Activated naive CD4-positive, alpha-beta T cell treated with anti-CD3 and anti-CD28 coated beads, Interleukin-2, amount 50 U/mL, for 24 hours (primary cell): ENCODE measurements at regions not wholly inside any gene's neighbourhood (a gene's known extent, or its start where the extent isn't known, plus 50 kb on each side); places are given as distances from the start of the nearest gene placed in this dataset.

Source experiments
- H3K27ac Mint-ChIP-seq: one replicate; pipeline ENCODE4 v1.8.0; 2021; ENCODE audit warnings: mild to moderate bottlenecking, mixed read lengths
- H3K27me3 Mint-ChIP-seq: one replicate; pipeline ENCODE4 v1.8.0; 2021; ENCODE audit warnings: mixed read lengths
- H3K36me3 Mint-ChIP-seq: one replicate; pipeline ENCODE4 v1.8.0; 2021; ENCODE audit warnings: mixed read lengths
- H3K4me1 Mint-ChIP-seq: one replicate; pipeline ENCODE4 v1.8.0; 2021; ENCODE audit warnings: mixed read lengths
- H3K4me3 Mint-ChIP-seq: one replicate; pipeline ENCODE4 v1.8.0; 2021; ENCODE audit warnings: mild to moderate bottlenecking, mixed read lengths
- H3K9me3 Mint-ChIP-seq: one replicate; pipeline ENCODE4 v1.8.0; 2021; ENCODE audit warnings: mixed read lengths

- Mint-ChIP-seq H3K27ac (no peak overlapping the region), H3K27me3 (no peaks in the 10 kb centered on the region), H3K36me3 (no peaks in the 10 kb centered on the region), H3K4me3 (no peak overlapping the region), H3K9me3 (no peaks in the 10 kb centered on the region), H3K4me1 (no peaks in the 10 kb centered on the region)
Observed at GRCh38 chr9:116080561-116080960, 73.0 kb upstream of the PAPPA start.

GRCh38 chr9:116081435-116082115 is 72.0 kb upstream of the PAPPA start:
- no peaks in the 10 kb centered on the region for H3K9me3 Mint-ChIP-seq
- no peaks in the 10 kb centered on the region for H3K4me1 Mint-ChIP-seq
- no peaks in the 10 kb centered on the region for H3K27me3 Mint-ChIP-seq
- H3K27ac Mint-ChIP-seq: no peak overlapping the region
- H3K36me3 Mint-ChIP-seq: no peaks in the 10 kb centered on the region
- no peak overlapping the region for H3K4me3 Mint-ChIP-seq

- no peaks in the 10 kb centered on the region for H3K4me1 Mint-ChIP-seq
- no peak overlapping the region for H3K4me3 Mint-ChIP-seq
- H3K27me3 Mint-ChIP-seq: no peaks in the 10 kb centered on the region
- H3K27ac Mint-ChIP-seq: no peak overlapping the region
- H3K36me3 Mint-ChIP-seq: no peaks in the 10 kb centered on the region
- no peaks in the 10 kb centered on the region for H3K9me3 Mint-ChIP-seq
Observed at GRCh38 chr9:116083837-116084236, 69.8 kb upstream of the PAPPA start.

GRCh38 chr9:116084497-116084896 is 69.1 kb upstream of the PAPPA start:
- H3K4me3 Mint-ChIP-seq: no peak overlapping the region
- H3K36me3 Mint-ChIP-seq: no peaks in the 10 kb centered on the region
- no peaks in the 10 kb centered on the region for H3K9me3 Mint-ChIP-seq
- H3K4me1 Mint-ChIP-seq: no peaks in the 10 kb centered on the region
- no peaks in the 10 kb centered on the region for H3K27me3 Mint-ChIP-seq
- H3K27ac Mint-ChIP-seq: no peak overlapping the region

- no peaks in the 10 kb centered on the region for H3K4me1 Mint-ChIP-seq
- H3K4me3 Mint-ChIP-seq: no peak overlapping the region
- no peaks in the 10 kb centered on the region for H3K27me3 Mint-ChIP-seq
- peaks cover under 1% of the 10 kb centered on the region for H3K9me3 Mint-ChIP-seq
- no peaks in the 10 kb centered on the region for H3K36me3 Mint-ChIP-seq
- no peak overlapping the region for H3K27ac Mint-ChIP-seq
Observed at GRCh38 chr9:116087246-116087645, 66.3 kb upstream of the PAPPA start.

- Mint-ChIP-seq H3K27ac (no peak overlapping the region), H3K4me3 (no peak overlapping the region), H3K9me3 (peaks cover 6% of the 10 kb centered on the region), H3K27me3 (no peaks in the 10 kb centered on the region), H3K4me1 (no peaks in the 10 kb centered on the region), H3K36me3 (no peaks in the 10 kb centered on the region)
Observed at GRCh38 chr9:116087751-116088194, 65.8 kb upstream of the PAPPA start.

GRCh38 chr9:116088396-116088795 is 65.2 kb upstream of the PAPPA start:
- H3K27ac Mint-ChIP-seq: no peak overlapping the region
- no peak overlapping the region for H3K4me3 Mint-ChIP-seq
- peaks cover 6% of the 10 kb centered on the region for H3K9me3 Mint-ChIP-seq
- no peaks in the 10 kb centered on the region for H3K4me1 Mint-ChIP-seq
- no peaks in the 10 kb centered on the region for H3K36me3 Mint-ChIP-seq
- H3K27me3 Mint-ChIP-seq: no peaks in the 10 kb centered on the region

GRCh38 chr9:116090030-116090770 is 63.4 kb upstream of the PAPPA start:
- H3K9me3 Mint-ChIP-seq: peaks cover 6% of the 10 kb centered on the region
- H3K27ac Mint-ChIP-seq: no peak overlapping the region
- H3K4me3 Mint-ChIP-seq: no peak overlapping the region
- no peaks in the 10 kb centered on the region for H3K27me3 Mint-ChIP-seq
- H3K36me3 Mint-ChIP-seq: no peaks in the 10 kb centered on the region
- H3K4me1 Mint-ChIP-seq: no peaks in the 10 kb centered on the region

- Mint-ChIP-seq H3K4me3 (no peak overlapping the region), H3K27me3 (no peaks in the 10 kb centered on the region)
Observed at GRCh38 chr9:116094846-116095245, 58.7 kb upstream of the PAPPA start.

GRCh38 chr9:116095403-116095802 is 58.2 kb upstream of the PAPPA start:
- no peak overlapping the region for H3K27ac Mint-ChIP-seq
- H3K4me1 Mint-ChIP-seq: no peaks in the 10 kb centered on the region
- H3K9me3 Mint-ChIP-seq: peaks cover 6% of the 10 kb centered on the region
- H3K4me3 Mint-ChIP-seq: no peak overlapping the region
- no peaks in the 10 kb centered on the region for H3K36me3 Mint-ChIP-seq
- no peaks in the 10 kb centered on the region for H3K27me3 Mint-ChIP-seq

More at GRCh38 chr9:116094846-116095245, 58.7 kb upstream of the PAPPA start:
- H3K36me3 Mint-ChIP-seq: no peaks in the 10 kb centered on the region
- peaks cover 6% of the 10 kb centered on the region for H3K9me3 Mint-ChIP-seq
- no peaks in the 10 kb centered on the region for H3K4me1 Mint-ChIP-seq
- no peak overlapping the region for H3K27ac Mint-ChIP-seq

- peaks cover 6% of the 10 kb centered on the region for H3K9me3 Mint-ChIP-seq
- no peaks in the 10 kb centered on the region for H3K36me3 Mint-ChIP-seq
- no peaks in the 10 kb centered on the region for H3K4me1 Mint-ChIP-seq
- H3K27me3 Mint-ChIP-seq: no peaks in the 10 kb centered on the region
- no peak overlapping the region for H3K27ac Mint-ChIP-seq
- H3K4me3 Mint-ChIP-seq: no peak overlapping the region
Observed at GRCh38 chr9:116096046-116096445, 57.5 kb upstream of the PAPPA start.

GRCh38 chr9:116096853-116097252 is 56.7 kb upstream of the PAPPA start:
- no peaks in the 10 kb centered on the region for H3K36me3 Mint-ChIP-seq
- H3K4me1 Mint-ChIP-seq: no peaks in the 10 kb centered on the region
- no peaks in the 10 kb centered on the region for H3K27me3 Mint-ChIP-seq
- no peak overlapping the region for H3K27ac Mint-ChIP-seq
- peaks cover 6% of the 10 kb centered on the region for H3K9me3 Mint-ChIP-seq
- H3K4me3 Mint-ChIP-seq: no peak overlapping the region

- Mint-ChIP-seq H3K36me3 (no peaks in the 10 kb centered on the region), H3K27me3 (no peaks in the 10 kb centered on the region), H3K4me1 (no peaks in the 10 kb centered on the region), H3K4me3 (no peak overlapping the region), H3K9me3 (no peaks in the 10 kb centered on the region), H3K27ac (no peak overlapping the region)
Observed at GRCh38 chr9:116098476-116098875, 55.1 kb upstream of the PAPPA start.

- Mint-ChIP-seq H3K36me3 (no peaks in the 10 kb centered on the region), H3K9me3 (peaks cover 4% of the 10 kb centered on the region), H3K4me1 (no peaks in the 10 kb centered on the region), H3K27me3 (no peaks in the 10 kb centered on the region), H3K27ac (no peak overlapping the region), H3K4me3 (no peak overlapping the region)
Observed at GRCh38 chr9:116099821-116100220, 53.8 kb upstream of the PAPPA start.

GRCh38 chr9:116100711-116101121 is 52.9 kb upstream of the PAPPA start:
- Mint-ChIP-seq H3K4me1 (no peaks in the 10 kb centered on the region), H3K27me3 (no peaks in the 10 kb centered on the region), H3K4me3 (no peak overlapping the region), H3K27ac (no peak overlapping the region), H3K9me3 (peaks cover 4% of the 10 kb centered on the region), H3K36me3 (no peaks in the 10 kb centered on the region)

- no peak overlapping the region for H3K27ac Mint-ChIP-seq
- peaks cover 4% of the 10 kb centered on the region for H3K9me3 Mint-ChIP-seq
- no peaks in the 10 kb centered on the region for H3K27me3 Mint-ChIP-seq
- H3K4me1 Mint-ChIP-seq: no peaks in the 10 kb centered on the region
- H3K4me3 Mint-ChIP-seq: no peak overlapping the region
- H3K36me3 Mint-ChIP-seq: no peaks in the 10 kb centered on the region
Observed at GRCh38 chr9:116101516-116101915, 52.1 kb upstream of the PAPPA start.
